ENCODE measurements at regions not wholly inside any gene's neighbourhood (a gene's known extent, or its start where the extent isn't known, plus 50 kb on each side); places are given as distances from the start of the nearest gene placed in this dataset.

GRCh38 chr16:47806309-47806847, 345.2 kb downstream of the PHKB start:
- TF ChIP-seq POLR2AphosphoS5 (IDR thresholded peaks at IDR 0.05) (no peak), POLR2A (IDR thresholded peaks at IDR 0.05) (no peak), CTCF (IDR thresholded peaks at IDR 0.05) (no peak)
- Histone ChIP-seq H3K36me3 (no peaks in the 10 kb centered on the region), H3K4me1 (no peaks in the 10 kb centered on the region), H3K27me3 (no peaks in the 10 kb centered on the region), H3K9me3 (peaks cover 4 to 9% of the 10 kb centered on the region in 2 donors), H3K27ac (no peak overlapping the region), H3K4me3 (no peak overlapping the region)
- intact Hi-C loops (cut with DNase I; ENCODE audit: low total_unique reads), result no loop called here
- no peak for DNase-seq (ENCODE audit: low spot score in 2 of 2)

- intact Hi-C loops (cut with DNase I; ENCODE audit: low total_unique reads), result no loop called here
- no peak for DNase-seq (ENCODE audit: low spot score in 2 of 2)
- H3K27ac ChIP-seq, result no peak overlapping the region
- H3K4me3 ChIP-seq, result no peak overlapping the region
- no peak for TF ChIP-seq POLR2AphosphoS5 (IDR thresholded peaks at IDR 0.05)
- TF ChIP-seq POLR2A (IDR thresholded peaks at IDR 0.05), result no peak
- no peak for TF ChIP-seq CTCF (IDR thresholded peaks at IDR 0.05)
- no peaks in the 10 kb centered on the region for H3K4me1 ChIP-seq
- H3K27me3 ChIP-seq, result no peaks in the 10 kb centered on the region
- peaks cover 10 to 22% of the 10 kb centered on the region in 2 donors for H3K9me3 ChIP-seq
- no peaks in the 10 kb centered on the region for H3K36me3 ChIP-seq
Measured at GRCh38 chr16:47787696-47788095, 326.6 kb downstream of the PHKB start.

- Histone ChIP-seq H3K27me3 (no peaks in the 10 kb centered on the region), H3K27ac (no peak overlapping the region), H3K4me3 (no peak overlapping the region), H3K36me3 (no peaks in the 10 kb centered on the region), H3K4me1 (peaks cover 0 to 4% of the 10 kb centered on the region in 2 donors), H3K9me3 (no peaks in the 10 kb centered on the region)
- DNase-seq (ENCODE audit: low spot score in 2 of 2), result no peak
- intact Hi-C loops (cut with DNase I; ENCODE audit: low total_unique reads), result no loop called here
- no peak for TF ChIP-seq POLR2AphosphoS5 (IDR thresholded peaks at IDR 0.05)
- no peak for TF ChIP-seq CTCF (IDR thresholded peaks at IDR 0.05)
- no peak for TF ChIP-seq POLR2A (IDR thresholded peaks at IDR 0.05)
Measured at GRCh38 chr16:47781673-47782072, 320.5 kb downstream of the PHKB start.

GRCh38 chr16:47780213-47780875, 319.2 kb downstream of the PHKB start:
- Histone ChIP-seq H3K4me3 (no peak overlapping the region), H3K27me3 (no peaks in the 10 kb centered on the region), H3K4me1 (peaks cover 0 to 4% of the 10 kb centered on the region in 2 donors), H3K9me3 (no peaks in the 10 kb centered on the region), H3K36me3 (no peaks in the 10 kb centered on the region), H3K27ac (no peak overlapping the region)
- TF ChIP-seq POLR2AphosphoS5 (IDR thresholded peaks at IDR 0.05) (no peak), CTCF (IDR thresholded peaks at IDR 0.05) (no peak), POLR2A (IDR thresholded peaks at IDR 0.05) (no peak)
- no peak for DNase-seq (ENCODE audit: low spot score in 2 of 2)
- intact Hi-C loops (cut with DNase I; ENCODE audit: low total_unique reads), result no loop called here

GRCh38 chr16:47779201-47780016, 318.3 kb downstream of the PHKB start:
- Histone ChIP-seq H3K4me3 (peak overlapping the region; percentile 28 to 58 (median 31)), H3K36me3 (no peaks in the 10 kb centered on the region), H3K9me3 (no peaks in the 10 kb centered on the region), H3K27me3 (no peaks in the 10 kb centered on the region), H3K4me1 (peaks cover 0 to 4% of the 10 kb centered on the region in 2 donors), H3K27ac (peak overlapping the region in 1 of 2 donors; percentile 14)
- intact Hi-C loops (cut with DNase I; ENCODE audit: low total_unique reads), result no loop called here
- DNase-seq (ENCODE audit: low spot score in 2 of 2), result no peak
- no peak for TF ChIP-seq CTCF (IDR thresholded peaks at IDR 0.05)
- TF ChIP-seq POLR2A (IDR thresholded peaks at IDR 0.05), result no peak
- no peak for TF ChIP-seq POLR2AphosphoS5 (IDR thresholded peaks at IDR 0.05)
